ENCODE measurements at regions not wholly inside any gene's neighbourhood (a gene's known extent, or its start where the extent isn't known, plus 50 kb on each side); places are given as distances from the start of the nearest gene placed in this dataset.
"Not testable (repeated sequence)": the region's sequence is repeated elsewhere in the genome, so short reads cannot be mapped to it uniquely, and the experiment has no call there.

GRCh38 chr10:30160271-30160982 is 101.0 kb upstream of the JCAD start:
- ChIA-PET CTCF (no interaction called here), POLR2A (no interaction called here)
- ATAC-seq, result no peak
- H3K27me3 Mint-ChIP-seq, result peaks cover 17% of the 10 kb centered on the region
- TF ChIP-seq, protein P1, sequence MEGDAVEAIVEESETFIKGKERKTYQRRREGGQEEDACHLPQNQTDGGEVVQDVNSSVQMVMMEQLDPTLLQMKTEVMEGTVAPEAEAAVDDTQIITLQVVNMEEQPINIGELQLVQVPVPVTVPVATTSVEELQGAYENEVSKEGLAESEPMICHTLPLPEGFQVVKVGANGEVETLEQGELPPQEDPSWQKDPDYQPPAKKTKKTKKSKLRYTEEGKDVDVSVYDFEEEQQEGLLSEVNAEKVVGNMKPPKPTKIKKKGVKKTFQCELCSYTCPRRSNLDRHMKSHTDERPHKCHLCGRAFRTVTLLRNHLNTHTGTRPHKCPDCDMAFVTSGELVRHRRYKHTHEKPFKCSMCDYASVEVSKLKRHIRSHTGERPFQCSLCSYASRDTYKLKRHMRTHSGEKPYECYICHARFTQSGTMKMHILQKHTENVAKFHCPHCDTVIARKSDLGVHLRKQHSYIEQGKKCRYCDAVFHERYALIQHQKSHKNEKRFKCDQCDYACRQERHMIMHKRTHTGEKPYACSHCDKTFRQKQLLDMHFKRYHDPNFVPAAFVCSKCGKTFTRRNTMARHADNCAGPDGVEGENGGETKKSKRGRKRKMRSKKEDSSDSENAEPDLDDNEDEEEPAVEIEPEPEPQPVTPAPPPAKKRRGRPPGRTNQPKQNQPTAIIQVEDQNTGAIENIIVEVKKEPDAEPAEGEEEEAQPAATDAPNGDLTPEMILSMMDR (IDR thresholded peaks at IDR 0.05), result no peak
- H3K36me3 Mint-ChIP-seq (ENCODE audit: low read depth), result no peaks in the 10 kb centered on the region
- H3K27ac Mint-ChIP-seq, result no peak overlapping the region
- DNase-seq, result no peak
- intact Hi-C loops (cut with micrococcal nuclease), result no loop called here
- no peaks in the 10 kb centered on the region for H3K9me3 Mint-ChIP-seq
- no peak overlapping the region for H3K4me3 Mint-ChIP-seq
- peaks cover 4% of the 10 kb centered on the region for H3K4me1 Mint-ChIP-seq (ENCODE audit: low read depth)

DNA sequence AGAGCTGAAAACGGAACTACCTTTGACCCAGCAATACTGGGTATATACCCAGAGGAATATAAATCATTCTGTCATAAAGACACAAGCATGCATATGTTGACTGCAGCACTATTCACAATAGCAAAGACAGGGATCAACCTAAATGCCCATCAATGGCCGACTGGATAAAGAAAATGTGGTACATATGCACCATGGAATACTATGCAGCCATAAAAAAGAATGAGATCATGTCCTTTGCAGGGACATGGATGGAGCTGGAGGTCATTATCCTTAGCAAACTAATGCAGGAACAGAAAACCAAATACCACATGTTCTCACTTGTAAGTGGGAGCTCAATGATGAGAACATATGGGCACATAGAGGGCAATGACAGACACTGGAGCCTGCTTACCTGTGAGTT is 100.2 kb upstream of the JCAD start:
- POLR2A ChIA-PET; H3K27ac Mint-ChIP-seq; H3K4me1 Mint-ChIP-seq (ENCODE audit: low read depth); intact Hi-C loops (cut with micrococcal nuclease); DNase-seq; H3K36me3 Mint-ChIP-seq (ENCODE audit: low read depth); H3K9me3 Mint-ChIP-seq; H3K4me3 Mint-ChIP-seq; CTCF ChIA-PET; ATAC-seq: not testable (repeated sequence)
- peaks cover 19% of the 10 kb centered on the region for H3K27me3 Mint-ChIP-seq

DNA sequence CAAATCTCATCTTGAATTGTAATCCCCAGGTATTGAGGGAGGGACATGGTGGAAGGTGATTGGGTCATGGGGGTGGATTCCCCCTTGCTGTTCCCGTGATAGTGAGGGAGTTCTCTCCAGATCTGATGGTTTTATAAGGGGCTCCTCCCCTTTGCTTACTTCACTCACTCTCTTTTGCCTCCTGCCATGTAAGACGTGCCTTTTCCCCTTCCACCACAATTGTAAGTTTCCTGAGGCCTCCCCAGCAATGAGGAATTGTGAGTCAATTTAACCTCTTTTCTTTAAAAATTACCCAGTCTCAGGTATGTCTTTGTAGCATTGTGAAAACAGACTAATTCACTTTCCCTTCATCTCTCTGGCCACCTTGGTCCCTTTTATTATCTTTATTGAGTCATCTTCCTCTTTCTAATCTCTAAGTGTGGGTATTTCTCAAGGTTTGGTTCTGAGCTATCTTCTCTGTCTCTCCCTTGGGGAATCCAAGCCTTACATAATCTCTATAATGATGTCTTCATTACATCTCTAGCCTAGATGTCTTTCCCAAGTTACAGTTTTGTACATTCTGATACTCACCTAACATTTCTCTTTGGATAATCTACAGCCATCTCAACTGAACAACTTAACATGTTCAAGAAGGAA is 99.1 kb upstream of the JCAD start:
- TF ChIP-seq, protein P1 (IDR thresholded peaks at IDR 0.05), result no peak
- no peak overlapping the region for H3K4me3 Mint-ChIP-seq
- CTCF ChIA-PET, result no interaction called here
- no peaks in the 10 kb centered on the region for H3K9me3 Mint-ChIP-seq
- no peaks in the 10 kb centered on the region for H3K36me3 Mint-ChIP-seq (ENCODE audit: low read depth)
- H3K27ac Mint-ChIP-seq, result no peak overlapping the region
- ATAC-seq, result no peak
- H3K4me1 Mint-ChIP-seq (ENCODE audit: low read depth), result no peaks in the 10 kb centered on the region
- no peak for DNase-seq
- intact Hi-C loops (cut with micrococcal nuclease), result no loop called here
- POLR2A ChIA-PET, result no interaction called here
- H3K27me3 Mint-ChIP-seq, result peaks cover 20% of the 10 kb centered on the region

DNA sequence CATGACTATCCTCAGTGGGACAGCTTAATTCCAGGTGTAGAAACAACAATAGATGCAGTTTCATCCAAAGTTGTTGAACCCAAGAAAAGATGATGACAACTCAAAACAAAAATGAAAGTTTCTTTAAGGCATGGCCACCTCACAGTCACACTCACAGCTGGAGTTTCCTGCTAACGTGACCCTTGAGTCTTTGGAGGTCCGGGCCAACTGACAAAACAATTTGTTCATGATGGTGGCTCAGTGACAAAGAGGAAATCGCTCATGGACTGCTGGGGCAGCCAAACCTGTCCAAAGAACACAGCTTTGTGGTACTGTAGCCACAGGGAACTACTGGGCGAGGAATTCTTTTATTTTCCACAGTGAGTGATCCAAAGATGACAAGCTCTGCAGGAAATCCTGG is 96.0 kb upstream of the JCAD start:
- ChIA-PET POLR2A (no interaction called here), CTCF (interaction anchor here (1.0 to 1.7 kb wide), 2 partner anchors 86 to 157 kb away, joined by 3 to 4 read pairs; no protein-coding TSS in a partner anchor)
- DNase-seq (no peak), ATAC-seq (no peak)
- Mint-ChIP-seq H3K9me3 (no peaks in the 10 kb centered on the region), H3K4me3 (no peak overlapping the region), H3K36me3 (ENCODE audit: low read depth) (no peaks in the 10 kb centered on the region), H3K27me3 (peaks cover 21% of the 10 kb centered on the region), H3K4me1 (ENCODE audit: low read depth) (no peaks in the 10 kb centered on the region), H3K27ac (no peak overlapping the region)
- TF ChIP-seq, protein P1 (IDR thresholded peaks at IDR 0.05), result no peak
- intact Hi-C loops (cut with micrococcal nuclease), result no loop called here

DNA sequence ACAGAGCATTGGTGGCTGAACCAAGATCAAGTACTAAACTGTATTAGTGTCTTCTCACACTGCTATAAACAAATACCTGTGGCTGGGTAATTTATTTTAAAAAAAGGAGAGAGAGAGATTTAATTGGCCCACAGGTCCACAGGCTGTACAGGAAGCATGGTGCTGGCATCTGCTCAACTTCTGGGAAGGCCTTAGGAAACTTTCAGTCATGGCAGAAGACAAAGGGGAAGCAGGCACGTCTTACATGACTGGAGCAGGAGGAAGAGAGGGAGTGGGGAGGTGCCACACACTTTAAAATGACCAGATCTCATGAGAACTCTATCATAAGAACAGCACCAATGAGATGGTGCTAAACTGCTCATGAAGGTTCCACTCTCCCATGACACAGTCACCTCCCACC is 95.2 kb upstream of the JCAD start:
- Mint-ChIP-seq H3K36me3 (ENCODE audit: low read depth) (no peaks in the 10 kb centered on the region), H3K27ac (no peak overlapping the region), H3K4me1 (ENCODE audit: low read depth) (no peaks in the 10 kb centered on the region), H3K9me3 (no peaks in the 10 kb centered on the region), H3K4me3 (no peak overlapping the region), H3K27me3 (peaks cover 27% of the 10 kb centered on the region)
- DNase-seq, result no peak
- CTCF ChIA-PET, result no interaction called here
- TF ChIP-seq, protein P1 (IDR thresholded peaks at IDR 0.05), result no peak
- intact Hi-C loops (cut with micrococcal nuclease), result no loop called here
- ATAC-seq, result no peak
- POLR2A ChIA-PET, result no interaction called here

Measured in activated CD8-positive, alpha-beta T cell treated with anti-CD3 and anti-CD28 coated beads for 36 hours (primary cell).